SHP77 (cell line): ENCODE measurements at regions not wholly inside any gene's neighbourhood (a gene's known extent, or its start where the extent isn't known, plus 50 kb on each side); places are given as distances from the start of the nearest gene placed in this dataset.

Experiments
- DNase-seq, 2 experiments: peaks; one replicate each; lab custom pipeline; 2025; lab: John Stamatoyannopoulos, UW

- no peak for DNase-seq
Observed at GRCh38 chr7:16004702-16005101, 318.2 kb upstream of the MEOX2 start.

- no peak for DNase-seq
Observed at GRCh38 chr7:16001477-16001876, 315.0 kb upstream of the MEOX2 start.

GRCh38 chr7:15998617-15999016, 312.1 kb upstream of the MEOX2 start:
- DNase-seq: no peak

GRCh38 chr7:15995027-15995426, 308.5 kb upstream of the MEOX2 start:
- no peak for DNase-seq

GRCh38 chr7:15989194-15989593, 302.7 kb upstream of the MEOX2 start:
- DNase-seq: no peak

- DNase-seq: no peak
Observed at GRCh38 chr7:15985587-15986384, 299.3 kb upstream of the MEOX2 start.

- no peak for DNase-seq
Observed at GRCh38 chr7:15977663-15978062, 291.2 kb upstream of the MEOX2 start.

GRCh38 chr7:15972862-15973275, 286.4 kb upstream of the MEOX2 start:
- DNase-seq: no peak

- no peak for DNase-seq
Observed at GRCh38 chr7:15967551-15967950, 281.1 kb upstream of the MEOX2 start.

- no peak for DNase-seq
Observed at GRCh38 chr7:15967121-15967520, 280.6 kb upstream of the MEOX2 start.

GRCh38 chr7:15963206-15963605, 276.7 kb upstream of the MEOX2 start:
- no peak for DNase-seq

GRCh38 chr7:15954671-15955354, 268.3 kb upstream of the MEOX2 start:
- DNase-seq: no peak

GRCh38 chr7:15950299-15950698, 263.8 kb upstream of the MEOX2 start:
- no peak for DNase-seq

GRCh38 chr7:15947754-15948153, 261.3 kb upstream of the MEOX2 start:
- no peak for DNase-seq

GRCh38 chr7:15938115-15938514, 251.6 kb upstream of the MEOX2 start:
- no peak for DNase-seq

GRCh38 chr7:15937571-15937970, 251.1 kb upstream of the MEOX2 start:
- no peak for DNase-seq

GRCh38 chr7:15936991-15937390, 250.5 kb upstream of the MEOX2 start:
- no peak for DNase-seq

GRCh38 chr7:15932318-15932717, 245.8 kb upstream of the MEOX2 start:
- no peak for DNase-seq

- no peak for DNase-seq
Observed at GRCh38 chr7:15929411-15929810, 242.9 kb upstream of the MEOX2 start.

- DNase-seq: no peak
Observed at GRCh38 chr7:15925608-15926007, 239.1 kb upstream of the MEOX2 start.

- no peak for DNase-seq
Observed at GRCh38 chr7:15924910-15925309, 238.4 kb upstream of the MEOX2 start.

GRCh38 chr7:15922002-15922401, 235.5 kb upstream of the MEOX2 start:
- no peak for DNase-seq

GRCh38 chr7:15921576-15921975, 235.1 kb upstream of the MEOX2 start:
- DNase-seq: no peak

GRCh38 chr7:15920953-15921352, 234.5 kb upstream of the MEOX2 start:
- no peak for DNase-seq
